SH-SY5Y (cell line): ENCODE measurements at regions not wholly inside any gene's neighbourhood (a gene's known extent, or its start where the extent isn't known, plus 50 kb on each side); places are given as distances from the start of the nearest gene placed in this dataset.

ENCODE experiments used
- GATA2 ChIP-seq: IDR thresholded peaks from 2 replicates; pipeline ENCODE4 v1.6.1; 2011; ENCODE audit warnings: mild to moderate bottlenecking, low read depth, low read length
- GATA3 ChIP-seq: IDR thresholded peaks from 2 replicates; pipeline ENCODE4 v1.6.1; 2011; ENCODE audit warnings: low read depth, mild to moderate bottlenecking, low read length, moderate library complexity

- TF ChIP-seq GATA2 (no peak), GATA3 (no peak)
Measured at GRCh38 chr3:30454636-30455035, 151.8 kb upstream of the TGFBR2 start.
